ENCODE measurements at regions not wholly inside any gene's neighbourhood (a gene's known extent, or its start where the extent isn't known, plus 50 kb on each side); places are given as distances from the start of the nearest gene placed in this dataset.

DNA sequence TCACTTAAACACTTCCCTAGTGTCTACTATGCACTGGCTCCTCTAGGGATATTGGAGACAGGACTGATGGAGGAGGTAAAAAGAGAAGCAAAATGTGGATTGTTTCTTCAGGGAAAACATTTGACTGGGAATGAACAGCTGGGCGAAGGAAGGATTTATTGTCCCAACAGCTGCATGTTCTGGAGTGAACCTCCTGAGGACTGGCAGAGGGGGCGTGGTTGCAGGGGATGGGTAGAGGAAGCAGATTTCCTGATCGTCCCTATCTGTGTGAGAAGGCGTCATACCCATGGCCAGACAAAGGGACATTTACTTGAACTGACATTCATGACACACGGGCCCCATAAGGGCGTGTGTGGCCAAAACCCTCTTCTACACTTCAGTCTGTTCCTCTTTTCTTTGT, 321.5 kb downstream of the MAP2K4 start:
- DNase-seq, result no peak
- Histone ChIP-seq H3K4me1 (ENCODE audit: control insufficient read depth in 1 of 2, insufficient read depth in 2 of 2, low read length in 2 of 2) (no peaks in the 10 kb centered on the region), H3K4me3 (ENCODE audit: low read length in 2 of 2) (no peak overlapping the region), H3K36me3 (ENCODE audit: control insufficient read depth in 1 of 2, insufficient read depth in 2 of 2, low read length in 1 of 2) (no peaks in the 10 kb centered on the region), H3K27me3 (ENCODE audit: control insufficient read depth in 1 of 2, insufficient read depth in 2 of 2, low read length in 1 of 2) (no peaks in the 10 kb centered on the region), H3K9me3 (ENCODE audit: control insufficient read depth, low read length) (no peaks in the 10 kb centered on the region), H3K27ac (ENCODE audit: low read depth in 1 of 2, low read length in 2 of 2) (no peak overlapping the region)
- no peak for ATAC-seq (ENCODE audit: low FRiP score)
- 77 to 86% methylated on average over 6 of the region's 6 CpGs for WGBS, 2 donors
- intact Hi-C loops (cut with DNase I), result no loop called here

- Histone ChIP-seq H3K27me3 (ENCODE audit: control insufficient read depth in 1 of 2, insufficient read depth in 2 of 2, low read length in 1 of 2) (no peaks in the 10 kb centered on the region), H3K4me3 (ENCODE audit: low read length in 2 of 2) (no peak overlapping the region), H3K9me3 (ENCODE audit: control insufficient read depth, low read length) (no peaks in the 10 kb centered on the region), H3K4me1 (ENCODE audit: control insufficient read depth in 1 of 2, insufficient read depth in 2 of 2, low read length in 2 of 2) (no peaks in the 10 kb centered on the region), H3K27ac (ENCODE audit: low read depth in 1 of 2, low read length in 2 of 2) (no peak overlapping the region), H3K36me3 (ENCODE audit: control insufficient read depth in 1 of 2, insufficient read depth in 2 of 2, low read length in 1 of 2) (no peaks in the 10 kb centered on the region)
- no peak for ATAC-seq (ENCODE audit: low FRiP score)
- 55 to 71% methylated on average over 7 of the region's 7 CpGs for WGBS, 2 donors
- DNase-seq, result no peak
- intact Hi-C loops (cut with DNase I), result no loop called here
These were observed 322.1 kb downstream of the MAP2K4 start for GRCh38 chr17:12342609-12343435.

DNA sequence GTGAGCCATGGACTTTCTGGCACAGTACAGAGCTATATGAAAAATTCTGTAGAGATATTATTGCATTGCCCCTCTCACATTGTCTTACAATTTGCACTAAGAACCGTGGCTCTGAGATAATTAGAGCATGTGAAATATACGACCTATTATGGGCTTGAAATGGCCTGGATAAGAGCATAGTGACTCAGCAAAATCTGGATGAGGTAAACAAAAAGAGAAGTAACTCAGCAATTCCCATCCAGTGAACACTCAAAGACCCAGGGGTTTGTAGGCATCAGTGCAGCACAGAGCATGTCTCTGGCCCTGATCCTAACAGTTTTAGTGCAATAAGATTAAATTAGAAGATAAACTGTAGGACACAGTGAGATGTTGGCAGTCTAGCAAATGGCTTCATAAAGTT, 317.2 kb upstream of the MYOCD start:
- H3K4me3 ChIP-seq (ENCODE audit: low read length in 2 of 2), result no peak overlapping the region
- H3K36me3 ChIP-seq (ENCODE audit: control insufficient read depth in 1 of 2, insufficient read depth in 2 of 2, low read length in 1 of 2), result no peaks in the 10 kb centered on the region
- DNase-seq, result no peak
- intact Hi-C loops (cut with DNase I), result no loop called here
- no peaks in the 10 kb centered on the region for H3K9me3 ChIP-seq (ENCODE audit: control insufficient read depth, low read length)
- no peak overlapping the region for H3K27ac ChIP-seq (ENCODE audit: low read depth in 1 of 2, low read length in 2 of 2)
- H3K27me3 ChIP-seq (ENCODE audit: control insufficient read depth in 1 of 2, insufficient read depth in 2 of 2, low read length in 1 of 2), result no peaks in the 10 kb centered on the region
- WGBS, 2 donors, result 12 to 32% methylated on average over 2 of the region's 2 CpGs
- H3K4me1 ChIP-seq (ENCODE audit: control insufficient read depth in 1 of 2, insufficient read depth in 2 of 2, low read length in 2 of 2), result no peaks in the 10 kb centered on the region
- no peak for ATAC-seq (ENCODE audit: low FRiP score)

GRCh38 chr17:12349297-12349696, 316.4 kb upstream of the MYOCD start:
- Histone ChIP-seq H3K9me3 (ENCODE audit: control insufficient read depth, low read length) (no peaks in the 10 kb centered on the region), H3K4me3 (ENCODE audit: low read length in 2 of 2) (no peak overlapping the region), H3K27ac (ENCODE audit: low read depth in 1 of 2, low read length in 2 of 2) (no peak overlapping the region), H3K4me1 (ENCODE audit: control insufficient read depth in 1 of 2, insufficient read depth in 2 of 2, low read length in 2 of 2) (no peaks in the 10 kb centered on the region), H3K36me3 (ENCODE audit: control insufficient read depth in 1 of 2, insufficient read depth in 2 of 2, low read length in 1 of 2) (no peaks in the 10 kb centered on the region), H3K27me3 (ENCODE audit: control insufficient read depth in 1 of 2, insufficient read depth in 2 of 2, low read length in 1 of 2) (no peaks in the 10 kb centered on the region)
- no peak for ATAC-seq (ENCODE audit: low FRiP score)
- intact Hi-C loops (cut with DNase I), result no loop called here
- 92% methylated on average over 1 of the region's 1 CpG for WGBS, 2 donors
- DNase-seq, result no peak

DNA sequence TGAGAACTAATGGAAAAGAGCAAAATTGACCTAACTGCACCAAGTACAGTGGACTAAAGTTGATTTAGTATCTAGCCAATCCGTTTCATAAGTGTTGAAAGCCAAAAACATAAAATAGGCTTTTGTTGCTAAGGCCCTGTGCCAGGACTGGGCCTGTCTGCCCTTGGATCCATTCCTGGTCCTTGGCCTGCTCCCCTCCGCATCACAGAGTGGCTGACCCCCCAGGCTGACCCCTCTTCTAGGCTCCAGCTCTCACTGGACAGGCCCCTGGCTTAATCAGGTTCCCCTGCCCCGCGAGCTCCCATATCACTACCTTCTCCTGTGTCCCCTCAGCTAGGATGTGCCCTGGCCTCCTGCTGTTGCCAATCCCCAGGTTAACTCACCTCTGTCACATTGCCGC, 313.6 kb upstream of the MYOCD start:
- DNase-seq, result no peak
- Histone ChIP-seq H3K27me3 (ENCODE audit: control insufficient read depth in 1 of 2, insufficient read depth in 2 of 2, low read length in 1 of 2) (no peaks in the 10 kb centered on the region), H3K36me3 (ENCODE audit: control insufficient read depth in 1 of 2, insufficient read depth in 2 of 2, low read length in 1 of 2) (no peaks in the 10 kb centered on the region), H3K4me3 (ENCODE audit: low read length in 2 of 2) (no peak overlapping the region), H3K9me3 (ENCODE audit: control insufficient read depth, low read length) (no peaks in the 10 kb centered on the region), H3K4me1 (ENCODE audit: control insufficient read depth in 1 of 2, insufficient read depth in 2 of 2, low read length in 2 of 2) (no peaks in the 10 kb centered on the region), H3K27ac (ENCODE audit: low read depth in 1 of 2, low read length in 2 of 2) (no peak overlapping the region)
- WGBS, 2 donors, result 57 to 62% methylated on average over 5 of the region's 5 CpGs
- intact Hi-C loops (cut with DNase I), result no loop called here
- no peak for ATAC-seq (ENCODE audit: low FRiP score)

DNA sequence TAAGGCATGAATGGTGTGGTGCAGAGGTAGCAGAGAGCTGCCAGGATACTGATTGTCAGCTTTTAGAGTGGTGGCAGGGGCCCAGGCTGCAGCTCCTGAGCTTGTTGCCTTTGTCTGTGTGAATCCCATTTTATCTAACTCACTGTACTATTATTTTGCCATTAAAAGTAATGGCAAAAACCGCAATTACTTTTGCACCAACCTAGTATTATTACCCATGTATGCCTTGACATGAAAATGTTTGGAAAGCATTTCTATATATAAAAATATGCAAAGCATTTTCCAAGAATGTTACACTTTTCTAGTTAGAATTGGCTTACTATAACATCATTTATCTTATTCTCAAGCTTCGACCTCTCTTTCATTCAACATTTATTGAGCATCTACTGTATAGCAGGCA, 308.1 kb upstream of the MYOCD start:
- 76 to 82% methylated on average over 2 of the region's 2 CpGs for WGBS, 2 donors
- DNase-seq (no peak), ATAC-seq (ENCODE audit: low FRiP score) (no peak)
- Histone ChIP-seq H3K27me3 (ENCODE audit: control insufficient read depth in 1 of 2, insufficient read depth in 2 of 2, low read length in 1 of 2) (no peaks in the 10 kb centered on the region), H3K36me3 (ENCODE audit: control insufficient read depth in 1 of 2, insufficient read depth in 2 of 2, low read length in 1 of 2) (no peaks in the 10 kb centered on the region), H3K4me1 (ENCODE audit: control insufficient read depth in 1 of 2, insufficient read depth in 2 of 2, low read length in 2 of 2) (peaks cover 0 to 4% of the 10 kb centered on the region in 2 donors), H3K27ac (ENCODE audit: low read depth in 1 of 2, low read length in 2 of 2) (no peak overlapping the region), H3K9me3 (ENCODE audit: control insufficient read depth, low read length) (no peaks in the 10 kb centered on the region), H3K4me3 (ENCODE audit: low read length in 2 of 2) (no peak overlapping the region)
- intact Hi-C loops (cut with DNase I), result loop anchor here in 1 of 2 donors (5.0 kb wide), 1 partner anchor 35 kb away; no protein-coding TSS in a partner anchor

DNA sequence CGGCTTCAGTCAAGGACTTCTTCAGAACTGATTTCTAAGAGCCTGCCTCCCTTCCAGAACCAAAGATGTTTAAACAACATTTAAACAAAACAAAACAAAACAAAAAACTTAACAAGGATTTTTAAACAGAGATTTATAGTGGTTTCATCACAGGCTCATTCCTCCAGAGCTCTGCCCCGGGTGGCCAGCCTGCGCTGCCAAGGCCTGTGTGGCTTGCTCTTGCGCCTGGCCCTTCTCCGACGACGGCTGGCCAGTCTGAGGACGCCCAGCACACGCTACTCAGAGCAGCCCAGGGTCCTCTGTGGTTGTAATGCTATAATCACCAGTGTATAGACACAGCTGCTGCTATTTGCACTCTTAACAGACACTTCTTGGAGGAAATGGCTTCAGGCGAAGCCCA, 307.2 kb upstream of the MYOCD start:
- Histone ChIP-seq H3K27me3 (ENCODE audit: control insufficient read depth in 1 of 2, insufficient read depth in 2 of 2, low read length in 1 of 2) (no peaks in the 10 kb centered on the region), H3K4me1 (ENCODE audit: control insufficient read depth in 1 of 2, insufficient read depth in 2 of 2, low read length in 2 of 2) (peaks cover 2 to 4% of the 10 kb centered on the region in 2 donors), H3K9me3 (ENCODE audit: control insufficient read depth, low read length) (no peaks in the 10 kb centered on the region), H3K4me3 (ENCODE audit: low read length in 2 of 2) (no peak overlapping the region), H3K36me3 (ENCODE audit: control insufficient read depth in 1 of 2, insufficient read depth in 2 of 2, low read length in 1 of 2) (no peaks in the 10 kb centered on the region), H3K27ac (ENCODE audit: low read depth in 1 of 2, low read length in 2 of 2) (no peak overlapping the region)
- 31 to 33% methylated on average over 10 of the region's 10 CpGs for WGBS, 2 donors
- ATAC-seq (ENCODE audit: low FRiP score), result peak; percentile 78
- intact Hi-C loops (cut with DNase I), result loop anchor here in 1 of 2 donors (5.0 kb wide), 1 partner anchor 36 kb away; no protein-coding TSS in a partner anchor
- peak in 1 of 2 donors; percentile 52 for DNase-seq

- intact Hi-C loops (cut with DNase I), result loop anchor here in 1 of 2 donors (5.0 to 10.0 kb wide), 5 partner anchors 46 to 362 kb away; partner anchors contain the start of gene MYOCD
- H3K27ac ChIP-seq (ENCODE audit: low read depth in 1 of 2, low read length in 2 of 2), result no peak overlapping the region
- WGBS, 2 donors, result 61 to 67% methylated on average over 5 of the region's 5 CpGs
- H3K4me1 ChIP-seq (ENCODE audit: control insufficient read depth in 1 of 2, insufficient read depth in 2 of 2, low read length in 2 of 2), result peaks cover 2 to 6% of the 10 kb centered on the region in 2 donors
- no peaks in the 10 kb centered on the region for H3K36me3 ChIP-seq (ENCODE audit: control insufficient read depth in 1 of 2, insufficient read depth in 2 of 2, low read length in 1 of 2)
- H3K27me3 ChIP-seq (ENCODE audit: control insufficient read depth in 1 of 2, insufficient read depth in 2 of 2, low read length in 1 of 2), result no peaks in the 10 kb centered on the region
- no peaks in the 10 kb centered on the region for H3K9me3 ChIP-seq (ENCODE audit: control insufficient read depth, low read length)
- DNase-seq (no peak), ATAC-seq (ENCODE audit: low FRiP score) (no peak)
- no peak overlapping the region for H3K4me3 ChIP-seq (ENCODE audit: low read length in 2 of 2)
These were observed 302.7 kb upstream of the MYOCD start for GRCh38 chr17:12362853-12363455.

DNA sequence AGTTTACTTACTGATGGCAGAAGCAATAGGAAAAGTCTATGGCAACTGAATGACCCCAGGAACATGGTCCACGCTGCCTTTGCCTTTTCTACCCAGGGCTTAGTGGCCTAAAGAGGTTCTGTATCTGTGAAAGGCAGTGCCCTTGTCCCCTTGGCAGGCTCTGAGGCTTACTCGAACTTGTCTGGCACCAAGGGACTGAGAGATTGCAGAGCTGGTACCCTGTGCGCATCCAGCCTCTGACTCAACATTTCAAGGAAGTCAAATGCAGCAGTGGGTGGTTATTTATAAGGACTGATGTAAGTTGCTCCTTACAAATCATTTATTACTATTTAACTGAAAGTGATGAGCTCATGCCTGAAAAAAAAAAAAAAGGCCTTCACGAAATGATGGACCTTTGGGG, 299.9 kb upstream of the MYOCD start:
- peak overlapping the region; percentile 87 to 95 for H3K27ac ChIP-seq (ENCODE audit: low read depth in 1 of 2, low read length in 2 of 2)
- ATAC-seq (ENCODE audit: low FRiP score) (peak; percentile 83), DNase-seq (peak; percentile 75 to 83)
- H3K4me3 ChIP-seq (ENCODE audit: low read length in 2 of 2), result no peak overlapping the region
- H3K27me3 ChIP-seq (ENCODE audit: control insufficient read depth in 1 of 2, insufficient read depth in 2 of 2, low read length in 1 of 2), result no peaks in the 10 kb centered on the region
- no peaks in the 10 kb centered on the region for H3K9me3 ChIP-seq (ENCODE audit: control insufficient read depth, low read length)
- no peaks in the 10 kb centered on the region for H3K36me3 ChIP-seq (ENCODE audit: control insufficient read depth in 1 of 2, insufficient read depth in 2 of 2, low read length in 1 of 2)
- WGBS, 2 donors, result 6 to 7% methylated on average over 4 of the region's 4 CpGs
- peaks cover 0 to 9% of the 10 kb centered on the region in 2 donors for H3K4me1 ChIP-seq (ENCODE audit: control insufficient read depth in 1 of 2, insufficient read depth in 2 of 2, low read length in 2 of 2)
- intact Hi-C loops (cut with DNase I), result loop anchor here (5.0 to 10.0 kb wide), 5 partner anchors 84 to 359 kb away; partner anchors contain the start of gene MYOCD (in 1 of the 2)
